GM12891 (cell line): ENCODE measurements at regions not wholly inside any gene's neighbourhood (a gene's known extent, or its start where the extent isn't known, plus 50 kb on each side); places are given as distances from the start of the nearest gene placed in this dataset.

Source experiments
- PAX5 ChIP-seq: IDR thresholded peaks from 2 replicates; pipeline ENCODE4 v1.6.1; 2011; ENCODE audit warnings: low read length, moderate library complexity, mild to moderate bottlenecking; ENCODE audit not compliant: insufficient read depth, severe bottlenecking
- POLR2A ChIP-seq: IDR thresholded peaks from 2 replicates; pipeline ENCODE4 v1.6.1; 2011; ENCODE audit warnings: low read depth, low read length, control low read depth
- POLR2AphosphoS5 ChIP-seq: IDR thresholded peaks from 2 replicates; pipeline ENCODE4 v1.6.1; 2011; ENCODE audit warnings: low read depth, low read length, control low read depth
- TAF1 ChIP-seq: IDR thresholded peaks from 2 replicates; pipeline ENCODE4 v1.6.1; 2011; ENCODE audit warnings: low read depth, low read length, control low read depth

- no peak for TF ChIP-seq POLR2AphosphoS5
- TF ChIP-seq POLR2A: no peak
- TF ChIP-seq TAF1: no peak
- TF ChIP-seq PAX5: no peak
These were observed 349.2 kb upstream of the MAD2L1 start for GRCh38 chr4:120415896-120416295.
